K562 (cell line): ENCODE measurements at regions not wholly inside any gene's neighbourhood (a gene's known extent, or its start where the extent isn't known, plus 50 kb on each side); places are given as distances from the start of the nearest gene placed in this dataset.

Experiments used
- ADNP ChIP-seq: fragments of 200-800 bp; sonication (Bioruptor generic); IDR thresholded peaks from 2 replicates; pipeline ENCODE4 v1.6.1; 2016; ENCODE audit warnings: missing genetic modification characterization, missing compliant biosample characterization
- EZH2 ChIP-seq: IDR thresholded peaks from 2 replicates; pipeline ENCODE4 v1.6.1; 2012; ENCODE audit warnings: low read depth, mild to moderate bottlenecking, inconsistent platforms, low read length, borderline replicate concordance
- FOXK1 ChIP-seq: sonication (generic); formaldehyde crosslinking; IDR thresholded peaks from 2 replicates; pipeline ENCODE4 v1.8.0; 2022; ENCODE audit warnings: missing genetic modification reagents, mild to moderate bottlenecking, borderline replicate concordance
- FOXP1 ChIP-seq: sonication (generic); formaldehyde crosslinking; IDR thresholded peaks from 2 replicates; pipeline ENCODE4 v1.8.0; 2022; ENCODE audit warnings: mild to moderate bottlenecking, missing genetic modification reagents
- LARP7 ChIP-seq: fragments of 450-650 bp; IDR thresholded peaks from 2 replicates; pipeline ENCODE4 v1.6.1; 2016
- PHF20 ChIP-seq: fragments of 450-650 bp; IDR thresholded peaks from 2 replicates; pipeline ENCODE4 v1.6.1; 2018; ENCODE audit not compliant: partially characterized antibody
- POLR2A ChIP-seq: fragments of 450-650 bp; conservative IDR thresholded peaks from 2 replicates; pipeline ENCODE4 v1.6.1; 2016
- RBM17 ChIP-seq: fragments of 200-400 bp; formaldehyde crosslinking; IDR thresholded peaks from 2 replicates; pipeline ENCODE4 v1.6.1; 2017; ENCODE audit warnings: low read depth, mild to moderate bottlenecking, low read length, borderline replicate concordance
- SNRNP70 ChIP-seq: fragments of 200-400 bp; formaldehyde crosslinking; optimal IDR thresholded peaks from 2 replicates; pipeline ENCODE3; 2017; ENCODE audit warnings: low read depth, low read length
- ZKSCAN1 ChIP-seq: fragments of 150-350 bp; IDR thresholded peaks from 2 replicates; pipeline ENCODE4 v1.6.1; 2016; ENCODE audit warnings: low read depth, low read length
- TF ChIP-seq, protein P1 (sequence below), 3 experiments: IDR thresholded peaks in 2 of 3; conservative IDR thresholded peaks in 1 of 3; 2 replicates each; pipeline ENCODE4 v1.5.1; 2011 to 2012; ENCODE audit warnings: low read length in 3 of 3, mild to moderate bottlenecking in 3 of 3, control low read depth in 2 of 3, improper control_type of control experiment in 1 of 3, inconsistent platforms in 1 of 3, low read depth in 1 of 3, mixed read lengths in 1 of 3, moderate library complexity in 1 of 3; ENCODE audit not compliant: insufficient read depth in 2 of 3
- TF ChIP-seq, protein P2 (sequence below): sonication (generic); formaldehyde crosslinking; IDR thresholded peaks from 2 replicates; pipeline ENCODE4 v1.8.1; 2023; ENCODE audit warnings: mild to moderate bottlenecking, missing genetic modification reagents, moderate library complexity
- TF ChIP-seq, protein P3 (sequence below): fragments of 450-650 bp; formaldehyde crosslinking; IDR thresholded peaks from 2 replicates; pipeline ENCODE4 v1.4.0; 2020; ENCODE audit warnings: mild to moderate bottlenecking, mixed read lengths

- no peak for TF ChIP-seq PHF20
- no peak for TF ChIP-seq LARP7
- TF ChIP-seq RBM17 = no peak
- TF ChIP-seq EZH2 = no peak
- TF ChIP-seq FOXP1 (CRISPR knock-in tag) = no peak
- no peak for TF ChIP-seq ZKSCAN1
- TF ChIP-seq, protein P1, sequence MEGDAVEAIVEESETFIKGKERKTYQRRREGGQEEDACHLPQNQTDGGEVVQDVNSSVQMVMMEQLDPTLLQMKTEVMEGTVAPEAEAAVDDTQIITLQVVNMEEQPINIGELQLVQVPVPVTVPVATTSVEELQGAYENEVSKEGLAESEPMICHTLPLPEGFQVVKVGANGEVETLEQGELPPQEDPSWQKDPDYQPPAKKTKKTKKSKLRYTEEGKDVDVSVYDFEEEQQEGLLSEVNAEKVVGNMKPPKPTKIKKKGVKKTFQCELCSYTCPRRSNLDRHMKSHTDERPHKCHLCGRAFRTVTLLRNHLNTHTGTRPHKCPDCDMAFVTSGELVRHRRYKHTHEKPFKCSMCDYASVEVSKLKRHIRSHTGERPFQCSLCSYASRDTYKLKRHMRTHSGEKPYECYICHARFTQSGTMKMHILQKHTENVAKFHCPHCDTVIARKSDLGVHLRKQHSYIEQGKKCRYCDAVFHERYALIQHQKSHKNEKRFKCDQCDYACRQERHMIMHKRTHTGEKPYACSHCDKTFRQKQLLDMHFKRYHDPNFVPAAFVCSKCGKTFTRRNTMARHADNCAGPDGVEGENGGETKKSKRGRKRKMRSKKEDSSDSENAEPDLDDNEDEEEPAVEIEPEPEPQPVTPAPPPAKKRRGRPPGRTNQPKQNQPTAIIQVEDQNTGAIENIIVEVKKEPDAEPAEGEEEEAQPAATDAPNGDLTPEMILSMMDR (IDR thresholded peaks at IDR 0.05 in 2 of 3, conservative IDR thresholded peaks at IDR 0.05 in 1 of 3; ENCODE audit: insufficient read depth in 2 of 3, low read depth in 1 of 3, low read length in 3 of 3) = no peak
- TF ChIP-seq, protein P2, sequence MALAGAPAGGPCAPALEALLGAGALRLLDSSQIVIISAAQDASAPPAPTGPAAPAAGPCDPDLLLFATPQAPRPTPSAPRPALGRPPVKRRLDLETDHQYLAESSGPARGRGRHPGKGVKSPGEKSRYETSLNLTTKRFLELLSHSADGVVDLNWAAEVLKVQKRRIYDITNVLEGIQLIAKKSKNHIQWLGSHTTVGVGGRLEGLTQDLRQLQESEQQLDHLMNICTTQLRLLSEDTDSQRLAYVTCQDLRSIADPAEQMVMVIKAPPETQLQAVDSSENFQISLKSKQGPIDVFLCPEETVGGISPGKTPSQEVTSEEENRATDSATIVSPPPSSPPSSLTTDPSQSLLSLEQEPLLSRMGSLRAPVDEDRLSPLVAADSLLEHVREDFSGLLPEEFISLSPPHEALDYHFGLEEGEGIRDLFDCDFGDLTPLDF = no peak
- TF ChIP-seq ADNP (tag) = no peak
- TF ChIP-seq, protein P3, sequence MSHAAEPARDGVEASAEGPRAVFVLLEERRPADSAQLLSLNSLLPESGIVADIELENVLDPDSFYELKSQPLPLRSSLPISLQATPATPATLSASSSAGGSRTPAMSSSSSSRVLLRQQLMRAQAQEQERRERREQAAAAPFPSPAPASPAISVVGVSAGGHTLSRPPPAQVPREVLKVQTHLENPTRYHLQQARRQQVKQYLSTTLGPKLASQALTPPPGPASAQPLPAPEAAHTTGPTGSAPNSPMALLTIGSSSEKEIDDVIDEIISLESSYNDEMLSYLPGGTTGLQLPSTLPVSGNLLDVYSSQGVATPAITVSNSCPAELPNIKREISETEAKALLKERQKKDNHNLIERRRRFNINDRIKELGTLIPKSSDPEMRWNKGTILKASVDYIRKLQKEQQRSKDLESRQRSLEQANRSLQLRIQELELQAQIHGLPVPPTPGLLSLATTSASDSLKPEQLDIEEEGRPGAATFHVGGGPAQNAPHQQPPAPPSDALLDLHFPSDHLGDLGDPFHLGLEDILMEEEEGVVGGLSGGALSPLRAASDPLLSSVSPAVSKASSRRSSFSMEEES (CRISPR knock-in tag) = no peak
- TF ChIP-seq FOXK1 = no peak
- no peak for TF ChIP-seq SNRNP70
- TF ChIP-seq POLR2A = no peak
Observed at GRCh38 chr11:20277014-20277413, 86.5 kb upstream of the HTATIP2 start.
